GM12878 (cell line): ENCODE measurements at regions not wholly inside any gene's neighbourhood (a gene's known extent, or its start where the extent isn't known, plus 50 kb on each side); places are given as distances from the start of the nearest gene placed in this dataset.

Experiments
- ATAC-seq: fragments of 200-7000 bp; cut with Tn5 transposase; 3 replicates; pipeline ENCODE4 v1.9.1; 2020; ENCODE audit warnings: mild to moderate bottlenecking, moderate library complexity
- BruUV-seq: library from RNA; stranded (reverse); fragments of 400-500 nt; replicated peaks from 2 replicates; lab custom pipeline; 2021; lab: Mats Ljungman, UMichigan
- CTCF ChIA-PET: fragments of 300-600 bp; sonication (Branson Sonifier 250); formaldehyde crosslinking; extraction: SDS; loops from one replicate; lab custom pipeline; 2021; ENCODE audit warnings: inconsistent platforms; lab: Yijun Ruan, JAX
- POLR2A ChIA-PET: fragments of 350-600 bp; formaldehyde crosslinking; extraction: SDS; loops from one replicate; lab custom pipeline; 2021; ENCODE audit warnings: inconsistent platforms; lab: Charles Lee
- RAD21 ChIA-PET: fragments of 300-600 bp; sonication (Branson Sonifier 250); formaldehyde crosslinking; loops from one replicate; lab custom pipeline; 2023; ENCODE audit warnings: antibody characterized with exemption; ENCODE audit not compliant: unreplicated experiment; lab: Charles Lee
- SMC1A ChIA-PET: fragments of 300-600 bp; sonication (Branson Sonifier 250); formaldehyde crosslinking; loops from one replicate; lab custom pipeline; 2023; ENCODE audit not compliant: unreplicated experiment, uncharacterized antibody; lab: Charles Lee
- DNase-seq: peaks from one replicate; pipeline ENCODE4 v3.0.0-alpha.2; 2011; ENCODE audit warnings: low read depth, low spot score
- FAIRE-seq: peaks from 3 replicates; lab custom pipeline; 2011; peaks lifted over from hg19 to GRCh38; lab: Jason Lieb, UNC
- H2AFZ ChIP-seq: 2 replicates; pipeline ENCODE4 v1.6.0; 2011; ENCODE audit warnings: low read depth, low read length, control low read depth; ENCODE audit not compliant: control insufficient read depth
- H3K27ac ChIP-seq: 2 replicates; pipeline ENCODE4 v1.5.1; 2011; ENCODE audit warnings: control low read depth; ENCODE audit not compliant: control insufficient read depth, insufficient read depth
- H3K27me3 ChIP-seq, 2 experiments: replicated peaks in 1 of 2; 2 replicates each; pipeline versions ENCODE4 v1.6.0 to v1.6.1; 2011; ENCODE audit warnings: low read length in 1 of 2; ENCODE audit not compliant: control insufficient read depth in 2 of 2, insufficient read depth in 2 of 2
- H3K36me3 ChIP-seq, 2 experiments: 2 replicates each; pipeline ENCODE4 v1.5.1; 2011; ENCODE audit warnings: low read length in 1 of 2; ENCODE audit not compliant: control insufficient read depth in 2 of 2, insufficient read depth in 2 of 2
- H3K4me1 ChIP-seq: 2 replicates; pipeline ENCODE4 v1.6.1; 2011; ENCODE audit warnings: mild to moderate bottlenecking, low read length, moderate library complexity, mixed read lengths; ENCODE audit not compliant: control insufficient read depth, insufficient read depth
- H3K4me2 ChIP-seq: 2 replicates; pipeline ENCODE4 v1.6.0; 2011; ENCODE audit warnings: control low read depth; ENCODE audit not compliant: control insufficient read depth, insufficient read depth
- H3K4me3 ChIP-seq: fragments of 200-600 bp; sonication (generic); 2 replicates; pipeline ENCODE4 v1.5.1; 2016
- H3K79me2 ChIP-seq: 2 replicates; pipeline ENCODE4 v1.6.0; 2011; ENCODE audit warnings: low read length; ENCODE audit not compliant: control insufficient read depth, insufficient read depth
- H3K9ac ChIP-seq: 2 replicates; pipeline ENCODE4 v1.8.0; 2011; ENCODE audit warnings: low read length, control low read depth, mixed read lengths; ENCODE audit not compliant: control insufficient read depth, insufficient read depth
- H3K9me3 ChIP-seq: replicated peaks from 3 replicates; pipeline ENCODE4 v1.5.1; 2011; ENCODE audit warnings: mild to moderate bottlenecking, low read length; ENCODE audit not compliant: control insufficient read depth, insufficient read depth
- H4K20me1 ChIP-seq: 2 replicates; pipeline ENCODE4 v1.6.0; 2011; ENCODE audit not compliant: control insufficient read depth, insufficient read depth
- EZH2 ChIP-seq: IDR thresholded peaks from 2 replicates; pipeline ENCODE4 v1.6.1; 2012; ENCODE audit warnings: low read depth, mild to moderate bottlenecking, control low read depth, inconsistent platforms, low read length, borderline replicate concordance; ENCODE audit not compliant: control insufficient read depth
- MXI1 ChIP-seq: fragments of 150-350 bp; IDR thresholded peaks from 2 replicates; pipeline ENCODE4 v1.6.1; 2011; ENCODE audit warnings: low read depth, mild to moderate bottlenecking, inconsistent platforms, low read length, improper control_type of control experiment
- POLR2AphosphoS5 ChIP-seq: IDR thresholded peaks from 2 replicates; pipeline ENCODE4 v1.6.1; 2011; ENCODE audit warnings: mild to moderate bottlenecking, low read length, inconsistent platforms
- RBBP5 ChIP-seq: fragments of 200-600 bp; sonication (generic); conservative IDR thresholded peaks from 2 replicates; pipeline ENCODE4 v1.6.1; 2016
- RFX5 ChIP-seq: IDR thresholded peaks from 2 replicates; pipeline ENCODE4 v1.6.1; 2011; ENCODE audit warnings: low read depth, low read length, improper control_type of control experiment
- STAT3 ChIP-seq: IDR thresholded peaks from 2 replicates; pipeline ENCODE4 v1.6.1; 2011; ENCODE audit warnings: low read depth, low read length, improper control_type of control experiment
- TCF7 ChIP-seq: IDR thresholded peaks from 2 replicates; pipeline ENCODE4 v1.6.1; 2014; ENCODE audit warnings: antibody characterized with exemption, borderline replicate concordance
- ZBTB40 ChIP-seq: fragments of 450-650 bp; IDR thresholded peaks from 2 replicates; pipeline ENCODE4 v1.6.1; 2016; ENCODE audit warnings: mild to moderate bottlenecking, moderate library complexity, borderline replicate concordance
- ZNF687 ChIP-seq: fragments of 450-650 bp; IDR thresholded peaks from 2 replicates; pipeline ENCODE4 v1.6.1; 2017; ENCODE audit warnings: mild to moderate bottlenecking, moderate library complexity
- WGBS: methylation state at CpG from one replicate; pipeline ENCODE4 v1.1.6; 2016; ENCODE audit warnings: low lambda C conversion rate; ENCODE audit not compliant: insufficient replicate concordance, insufficient coverage; ENCODE audit errors: missing lambda C conversion rate; 5-methylcytosine and 5-hydroxymethylcytosine counted together
- in situ Hi-C: fragments of 300-500 bp; cut with MboI; formaldehyde crosslinking; loops from 9 replicates; pipeline ENCODE4 v1.14.3; 2018; ENCODE audit warnings: mixed read lengths
- intact Hi-C: fragments of 100-400 bp; cut with micrococcal nuclease; formaldehyde crosslinking; loops from one replicate; pipeline ENCODE4 v1.14.2; 2022; ENCODE audit not compliant: unreplicated experiment

GRCh38 chr1:60262701-60263100 lies 189.1 kb upstream of the C1orf87 start:
- no peaks in the 10 kb centered on the region for H3K36me3 ChIP-seq
- H3K27me3 ChIP-seq = no peaks in the 10 kb centered on the region
- no peak overlapping the region for H3K27ac ChIP-seq
- no peak for DNase-seq
- H3K4me1 ChIP-seq = no peaks in the 10 kb centered on the region
- no peaks in the 10 kb centered on the region for H3K79me2 ChIP-seq
- H3K9me3 ChIP-seq = no peaks in the 10 kb centered on the region
- FAIRE-seq = no peak
- TF ChIP-seq ZBTB40 = no peak
- no peak for TF ChIP-seq RFX5
- ChIA-PET CTCF (no interaction called here), POLR2A (no interaction called here), RAD21 (no interaction called here), SMC1A (no interaction called here)
- H3K4me2 ChIP-seq = no peak overlapping the region
- intact Hi-C loops (no loop called here), in situ Hi-C loops (no loop called here)
- no peak overlapping the region for H2AFZ ChIP-seq
- no peak overlapping the region for H3K4me3 ChIP-seq
- no peak for ATAC-seq
- BruUV-seq = no TSS peak
- H4K20me1 ChIP-seq = no peaks in the 10 kb centered on the region
- 17% methylated on average over 2 of the region's 2 CpGs for WGBS
- no peak overlapping the region for H3K9ac ChIP-seq

- POLR2A ChIA-PET = no interaction called here
- no TSS peak for BruUV-seq
- FAIRE-seq = no peak
- TF ChIP-seq POLR2AphosphoS5 (no peak), MXI1 (no peak), EZH2 (no peak), STAT3 (no peak), ZNF687 (no peak), TCF7 (no peak), RBBP5 (no peak)
These were observed 184.0 kb upstream of the C1orf87 start for GRCh38 chr1:60257531-60257930.

More at GRCh38 chr1:60257531-60257930, 184.0 kb upstream of the C1orf87 start:
- ATAC-seq (no peak), DNase-seq (no peak)
- no peaks in the 10 kb centered on the region for H3K4me1 ChIP-seq
- H3K4me2 ChIP-seq = no peak overlapping the region
- no peaks in the 10 kb centered on the region for H4K20me1 ChIP-seq
- H3K79me2 ChIP-seq = no peaks in the 10 kb centered on the region
- ChIA-PET RAD21 (no interaction called here), CTCF (no interaction called here), SMC1A (no interaction called here)
- intact Hi-C loops (no loop called here), in situ Hi-C loops (no loop called here)
- no peak overlapping the region for H3K27ac ChIP-seq
- no peak overlapping the region for H3K9ac ChIP-seq
- no peak overlapping the region for H3K4me3 ChIP-seq
- H3K36me3 ChIP-seq = no peaks in the 10 kb centered on the region
- no peaks in the 10 kb centered on the region for H3K9me3 ChIP-seq
- no peak overlapping the region for H2AFZ ChIP-seq
- H3K27me3 ChIP-seq = no peaks in the 10 kb centered on the region
